ENCODE measurements at regions not wholly inside any gene's neighbourhood (a gene's known extent, or its start where the extent isn't known, plus 50 kb on each side); places are given as distances from the start of the nearest gene placed in this dataset.

GRCh38 chr2:120596990-120597594 lies 138.6 kb upstream of the GLI2 start:
- DNase-seq: no peak

GRCh38 chr2:120597595-120598193 lies 138.0 kb upstream of the GLI2 start:
- no peak for DNase-seq

- no peak for DNase-seq
Measured at GRCh38 chr2:120598416-120598815, 137.3 kb upstream of the GLI2 start.

GRCh38 chr2:120599072-120599471 lies 136.6 kb upstream of the GLI2 start:
- DNase-seq: no peak

- no peak for DNase-seq
Measured at GRCh38 chr2:120599656-120600055, 136.0 kb upstream of the GLI2 start.

- no peak for DNase-seq
Measured at GRCh38 chr2:120600335-120600734, 135.3 kb upstream of the GLI2 start.

- no peak for DNase-seq
Measured at GRCh38 chr2:120600786-120601185, 134.9 kb upstream of the GLI2 start.

GRCh38 chr2:120601566-120601965 lies 134.1 kb upstream of the GLI2 start:
- no peak for DNase-seq

- DNase-seq: no peak
Measured at GRCh38 chr2:120602251-120602650, 133.4 kb upstream of the GLI2 start.

GRCh38 chr2:120604767-120605166 lies 130.9 kb upstream of the GLI2 start:
- DNase-seq: no peak

GRCh38 chr2:120605231-120605935 lies 130.3 kb upstream of the GLI2 start:
- peak; percentile 18 for DNase-seq

- DNase-seq: no peak
Measured at GRCh38 chr2:120606280-120606679, 129.4 kb upstream of the GLI2 start.

- no peak for DNase-seq
Measured at GRCh38 chr2:120606931-120607330, 128.7 kb upstream of the GLI2 start.

GRCh38 chr2:120607506-120607905 lies 128.2 kb upstream of the GLI2 start:
- no peak for DNase-seq

- DNase-seq: no peak
Measured at GRCh38 chr2:120607996-120608395, 127.7 kb upstream of the GLI2 start.

GRCh38 chr2:120609826-120610395 lies 125.8 kb upstream of the GLI2 start:
- no peak for DNase-seq

GRCh38 chr2:120611016-120611415 lies 124.7 kb upstream of the GLI2 start:
- no peak for DNase-seq

- no peak for DNase-seq
Measured at GRCh38 chr2:120611961-120612360, 123.7 kb upstream of the GLI2 start.

- DNase-seq: no peak
Measured at GRCh38 chr2:120612471-120612870, 123.2 kb upstream of the GLI2 start.

GRCh38 chr2:120612931-120613330 lies 122.7 kb upstream of the GLI2 start:
- no peak for DNase-seq

GRCh38 chr2:120613742-120614571 lies 121.7 kb upstream of the GLI2 start:
- DNase-seq: no peak

- DNase-seq: no peak
Measured at GRCh38 chr2:120614901-120615300, 120.8 kb upstream of the GLI2 start.

GRCh38 chr2:120616261-120616660 lies 119.4 kb upstream of the GLI2 start:
- DNase-seq: no peak
